ENCODE measurements at regions not wholly inside any gene's neighbourhood (a gene's known extent, or its start where the extent isn't known, plus 50 kb on each side); places are given as distances from the start of the nearest gene placed in this dataset.

DNA sequence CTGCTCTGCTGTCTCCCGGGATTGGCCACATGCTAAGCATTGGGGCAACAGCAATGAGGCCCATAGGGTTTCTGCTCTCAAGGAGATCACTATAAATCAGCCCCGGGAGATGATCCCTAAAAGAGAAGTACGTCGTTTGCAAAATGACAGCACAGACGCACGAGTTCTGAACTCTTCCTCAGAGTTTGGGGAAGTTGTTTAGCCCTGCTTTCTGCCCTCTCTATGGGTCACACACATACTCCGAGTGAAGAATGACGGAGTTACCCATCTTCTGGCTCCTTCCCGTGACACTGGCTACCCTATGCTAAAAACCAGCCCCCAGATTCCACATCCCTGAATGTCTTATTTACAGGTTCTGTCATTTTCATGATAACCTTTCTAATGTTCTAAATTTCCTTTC is 258.0 kb upstream of the PLEKHG7 start:
- POLR2A ChIA-PET, result no interaction called here
- no peak for TF ChIP-seq TCF7L2 (IDR thresholded peaks at IDR 0.05; ENCODE audit: borderline replicate concordance, extremely low read depth, insufficient read depth, insufficient read length)
- no peak for TF ChIP-seq RAD21 (IDR thresholded peaks at IDR 0.05; ENCODE audit: low read depth)
- TF ChIP-seq ZBTB33 (IDR thresholded peaks at IDR 0.05; ENCODE audit: extremely low read depth, insufficient replicate concordance, low read length), result no peak
- TF ChIP-seq ZFX (IDR thresholded peaks at IDR 0.05), result no peak
- no peak for TF ChIP-seq ZNF274 (IDR thresholded peaks at IDR 0.05; ENCODE audit: low read depth, low read length)
- no peak for TF ChIP-seq ELF1 (IDR thresholded peaks at IDR 0.05; ENCODE audit: borderline replicate concordance, low read depth)
- no peak for TF ChIP-seq MAX (IDR thresholded peaks at IDR 0.05)
- TF ChIP-seq, protein P1, sequence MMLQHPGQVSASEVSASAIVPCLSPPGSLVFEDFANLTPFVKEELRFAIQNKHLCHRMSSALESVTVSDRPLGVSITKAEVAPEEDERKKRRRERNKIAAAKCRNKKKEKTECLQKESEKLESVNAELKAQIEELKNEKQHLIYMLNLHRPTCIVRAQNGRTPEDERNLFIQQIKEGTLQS (IDR thresholded peaks at IDR 0.05), result no peak
- TF ChIP-seq POLR2A (IDR thresholded peaks at IDR 0.05; ENCODE audit: borderline replicate concordance, extremely low read depth, insufficient read depth, insufficient read length), result no peak
- TF ChIP-seq SP1 (IDR thresholded peaks at IDR 0.05; ENCODE audit: low read depth), result no peak
- TF ChIP-seq SIN3A (IDR thresholded peaks at IDR 0.05; ENCODE audit: low read depth), result no peak
- TF ChIP-seq POLR2AphosphoS5 (IDR thresholded peaks at IDR 0.05; ENCODE audit: low read depth, low read length), result no peak
- no peak overlapping the region for H3K27ac ChIP-seq (ENCODE audit: low read depth, low read length)
- intact Hi-C loops (cut with micrococcal nuclease), result no loop called here
- ATAC-seq (no peak), DNase-seq (ENCODE audit: low read depth, low spot score) (no peak)
- no peak overlapping the region for H3K4me2 ChIP-seq (ENCODE audit: low read length)
- RAD21 ChIA-PET (ENCODE audit: low non-redundant PET in 1 of 2, low total read pairs in 2 of 2, uncharacterized antibody in 2 of 2, unreplicated experiment in 2 of 2), result no interaction called here
- H3K9me3 ChIP-seq (ENCODE audit: control insufficient read depth in 1 of 2, insufficient read depth in 1 of 2, low read depth in 1 of 2, low read length in 2 of 2), result no peaks in the 10 kb centered on the region
- no peak overlapping the region for H3K4me3 ChIP-seq (replicated peaks in 1 of 2; ENCODE audit: low read depth in 1 of 2, low read length in 2 of 2)
- CTCF ChIA-PET, result no interaction called here
- no peaks in the 10 kb centered on the region for H3K27me3 ChIP-seq (ENCODE audit: insufficient read depth, low read length)
- H2AFZ ChIP-seq (ENCODE audit: low read depth, low read length, poor library complexity, severe bottlenecking), result no peak overlapping the region
- no peak overlapping the region for H3K9ac ChIP-seq (ENCODE audit: low read length)
- no peaks in the 10 kb centered on the region for H3K79me2 ChIP-seq (ENCODE audit: insufficient read depth, low read length)
- H4K20me1 ChIP-seq (ENCODE audit: insufficient read depth), result no peaks in the 10 kb centered on the region
- no peaks in the 10 kb centered on the region for H3K36me3 ChIP-seq (ENCODE audit: control insufficient read depth in 1 of 2, insufficient read depth in 2 of 2, low read length in 2 of 2)
- BruUV-seq (replicated peaks), result no TSS peak
- H3K9me2 ChIP-seq (ENCODE audit: insufficient read depth), result no peaks in the 10 kb centered on the region
- H3K4me1 ChIP-seq (ENCODE audit: control insufficient read depth in 1 of 2, insufficient read depth in 2 of 2, low read length in 2 of 2), result no peaks in the 10 kb centered on the region

All from HCT116 (cell line).